ENCODE measurements at regions not wholly inside any gene's neighbourhood (a gene's known extent, or its start where the extent isn't known, plus 50 kb on each side); places are given as distances from the start of the nearest gene placed in this dataset.

DNA sequence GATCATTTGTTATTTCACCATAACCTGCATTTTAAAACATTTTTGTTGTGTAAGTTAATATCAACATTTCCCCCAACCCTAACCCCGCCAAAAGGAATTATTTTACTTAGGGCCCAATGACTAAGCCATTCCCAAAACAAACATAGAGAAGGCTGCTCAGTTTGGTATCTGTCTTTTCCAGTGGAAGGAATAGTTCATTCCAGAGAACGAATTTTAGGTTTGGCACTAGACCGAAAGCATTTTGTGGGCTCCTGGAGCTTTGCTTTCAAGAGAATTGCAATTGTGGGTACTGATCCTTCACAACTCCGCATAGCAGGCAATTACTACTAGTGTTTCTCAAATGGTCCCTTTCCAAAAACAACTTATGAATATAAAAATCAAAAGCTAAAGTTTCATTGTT, 226.7 kb upstream of the MAD2L1 start:
- TF ChIP-seq CTCF (conservative IDR thresholded peaks at IDR 0.05) (no peak), EZH2 (IDR thresholded peaks at IDR 0.05; ENCODE audit: low read depth) (no peak)
